ENCODE measurements at regions not wholly inside any gene's neighbourhood (a gene's known extent, or its start where the extent isn't known, plus 50 kb on each side); places are given as distances from the start of the nearest gene placed in this dataset.

- no peak overlapping the region for H3K4me3 ChIP-seq (ENCODE audit: control insufficient read depth, low read depth, low read length)
- no peak for DNase-seq (ENCODE audit: low read depth)
- TF ChIP-seq CTCF (conservative IDR thresholded peaks at IDR 0.05; ENCODE audit: control insufficient read depth, insufficient read depth, low read depth, low read length), result no peak
Measured at GRCh38 chrX:128309311-128309710, 257.1 kb upstream of the ACTRT1 start.

- TF ChIP-seq CTCF (conservative IDR thresholded peaks at IDR 0.05; ENCODE audit: control insufficient read depth, insufficient read depth, low read depth, low read length), result no peak
- DNase-seq (ENCODE audit: low read depth), result no peak
- no peak overlapping the region for H3K4me3 ChIP-seq (ENCODE audit: control insufficient read depth, low read depth, low read length)
Measured at GRCh38 chrX:128294198-128294597, 242.0 kb upstream of the ACTRT1 start.

GRCh38 chrX:128287693-128288092 is 235.5 kb upstream of the ACTRT1 start:
- DNase-seq (ENCODE audit: low read depth), result no peak
- no peak overlapping the region for H3K4me3 ChIP-seq (ENCODE audit: control insufficient read depth, low read depth, low read length)
- TF ChIP-seq CTCF (conservative IDR thresholded peaks at IDR 0.05; ENCODE audit: control insufficient read depth, insufficient read depth, low read depth, low read length), result no peak

- no peak for TF ChIP-seq CTCF (conservative IDR thresholded peaks at IDR 0.05; ENCODE audit: control insufficient read depth, insufficient read depth, low read depth, low read length)
- H3K4me3 ChIP-seq (ENCODE audit: control insufficient read depth, low read depth, low read length), result no peak overlapping the region
- no peak for DNase-seq (ENCODE audit: low read depth)
Measured at GRCh38 chrX:128250621-128251020, 198.4 kb upstream of the ACTRT1 start.

GRCh38 chrX:128216364-128216763 is 164.2 kb upstream of the ACTRT1 start:
- no peak overlapping the region for H3K4me3 ChIP-seq (ENCODE audit: control insufficient read depth, low read depth, low read length)
- no peak for DNase-seq (ENCODE audit: low read depth)
- TF ChIP-seq CTCF (conservative IDR thresholded peaks at IDR 0.05; ENCODE audit: control insufficient read depth, insufficient read depth, low read depth, low read length), result no peak

- TF ChIP-seq CTCF (conservative IDR thresholded peaks at IDR 0.05; ENCODE audit: control insufficient read depth, insufficient read depth, low read depth, low read length), result no peak
- H3K4me3 ChIP-seq (ENCODE audit: control insufficient read depth, low read depth, low read length), result no peak overlapping the region
- DNase-seq (ENCODE audit: low read depth), result no peak
Measured at GRCh38 chrX:128165884-128166408, 113.7 kb upstream of the ACTRT1 start.

- no peak overlapping the region for H3K4me3 ChIP-seq (ENCODE audit: control insufficient read depth, low read depth, low read length)
- TF ChIP-seq CTCF (conservative IDR thresholded peaks at IDR 0.05; ENCODE audit: control insufficient read depth, insufficient read depth, low read depth, low read length), result no peak
- DNase-seq (ENCODE audit: low read depth), result no peak
Measured at GRCh38 chrX:128156204-128156603, 104.0 kb upstream of the ACTRT1 start.

Data from fibroblast of mammary gland (primary cell).